Renal cortical epithelial cell (primary cell): ENCODE measurements at regions not wholly inside any gene's neighbourhood (a gene's known extent, or its start where the extent isn't known, plus 50 kb on each side); places are given as distances from the start of the nearest gene placed in this dataset.

Experiments used
- DNase-seq: peaks from one replicate; pipeline ENCODE4 v3.0.0-alpha.2; 2011; ENCODE audit warnings: low read depth

- DNase-seq = no peak
Observed at GRCh38 chr2:57575700-57576268, 470.8 kb upstream of the VRK2 start.

- no peak for DNase-seq
Observed at GRCh38 chr2:57576983-57577382, 469.6 kb upstream of the VRK2 start.

GRCh38 chr2:57597940-57598339 is 448.7 kb upstream of the VRK2 start:
- no peak for DNase-seq

- peak; percentile 2 for DNase-seq
Observed at GRCh38 chr2:57598551-57598950, 448.1 kb upstream of the VRK2 start.

- DNase-seq = no peak
Observed at GRCh38 chr2:57602733-57603132, 443.9 kb upstream of the VRK2 start.

GRCh38 chr2:57614988-57615387 is 431.6 kb upstream of the VRK2 start:
- DNase-seq = peak; percentile 2

- no peak for DNase-seq
Observed at GRCh38 chr2:57615855-57616556, 430.6 kb upstream of the VRK2 start.

- DNase-seq = no peak
Observed at GRCh38 chr2:57617318-57617717, 429.3 kb upstream of the VRK2 start.

GRCh38 chr2:57621122-57621663 is 425.4 kb upstream of the VRK2 start:
- DNase-seq = no peak

- DNase-seq = no peak
Observed at GRCh38 chr2:57622009-57622408, 424.6 kb upstream of the VRK2 start.

GRCh38 chr2:57656198-57656597 is 390.4 kb upstream of the VRK2 start:
- no peak for DNase-seq

GRCh38 chr2:57669570-57669969 is 377.0 kb upstream of the VRK2 start:
- DNase-seq = no peak

- DNase-seq = no peak
Observed at GRCh38 chr2:57674025-57674424, 372.6 kb upstream of the VRK2 start.

GRCh38 chr2:57674743-57675142 is 371.9 kb upstream of the VRK2 start:
- DNase-seq = no peak

GRCh38 chr2:57677296-57677695 is 369.3 kb upstream of the VRK2 start:
- no peak for DNase-seq

GRCh38 chr2:57681650-57682049 is 365.0 kb upstream of the VRK2 start:
- DNase-seq = no peak

GRCh38 chr2:57685032-57685431 is 361.6 kb upstream of the VRK2 start:
- no peak for DNase-seq

GRCh38 chr2:57692395-57692794 is 354.2 kb upstream of the VRK2 start:
- no peak for DNase-seq

GRCh38 chr2:57693177-57693576 is 353.4 kb upstream of the VRK2 start:
- no peak for DNase-seq

- DNase-seq = no peak
Observed at GRCh38 chr2:57693965-57694364, 352.6 kb upstream of the VRK2 start.

- DNase-seq = peak; percentile 79
Observed at GRCh38 chr2:57696016-57696415, 350.6 kb upstream of the VRK2 start.

- no peak for DNase-seq
Observed at GRCh38 chr2:57698392-57698791, 348.2 kb upstream of the VRK2 start.

GRCh38 chr2:57698935-57699449 is 347.6 kb upstream of the VRK2 start:
- DNase-seq = no peak
